Smooth muscle cell (in vitro differentiated cells): ENCODE measurements at regions not wholly inside any gene's neighbourhood (a gene's known extent, or its start where the extent isn't known, plus 50 kb on each side); places are given as distances from the start of the nearest gene placed in this dataset.

Experiments
- DNase-seq: peaks from one replicate; lab custom pipeline; 2025; ENCODE audit not compliant: unreplicated experiment; lab: John Stamatoyannopoulos, UW
- H2AFZ ChIP-seq: fragments of 200-600 bp; sonication (generic); 2 replicates; pipeline ENCODE4 v1.6.0; 2016; ENCODE audit warnings: antibody characterized with exemption, low read depth, mild to moderate bottlenecking
- H3F3A ChIP-seq: fragments of 200-600 bp; sonication (generic); 2 replicates; pipeline ENCODE4 v1.6.0; 2017; ENCODE audit warnings: antibody characterized with exemption, low read depth
- H3K27ac ChIP-seq: fragments of 200-600 bp; sonication (generic); 2 replicates; pipeline ENCODE4 v1.5.1; 2016; ENCODE audit warnings: low read depth, mild to moderate bottlenecking
- H3K27me3 ChIP-seq: fragments of 200-600 bp; sonication (generic); 2 replicates; pipeline ENCODE4 v1.6.1; 2016; ENCODE audit warnings: low read depth, mild to moderate bottlenecking
- H3K36me3 ChIP-seq: fragments of 200-600 bp; sonication (generic); 2 replicates; pipeline ENCODE4 v1.5.1; 2016; ENCODE audit warnings: low read depth
- H3K4me1 ChIP-seq: fragments of 200-600 bp; sonication (generic); 2 replicates; pipeline ENCODE4 v1.5.1; 2016; ENCODE audit warnings: low read depth
- H3K4me2 ChIP-seq: fragments of 200-600 bp; sonication (generic); 2 replicates; pipeline ENCODE4 v1.6.0; 2016; ENCODE audit warnings: mild to moderate bottlenecking
- H3K4me3 ChIP-seq: fragments of 200-600 bp; sonication (generic); 2 replicates; pipeline ENCODE4 v1.5.1; 2016; ENCODE audit warnings: mild to moderate bottlenecking
- H3K79me2 ChIP-seq: fragments of 200-600 bp; sonication (generic); 2 replicates; pipeline ENCODE4 v1.6.0; 2016; ENCODE audit warnings: low read depth, mild to moderate bottlenecking
- H3K9ac ChIP-seq: fragments of 200-600 bp; sonication (generic); 2 replicates; pipeline ENCODE4 v1.6.0; 2016; ENCODE audit warnings: low read depth
- H3K9me3 ChIP-seq: fragments of 200-600 bp; sonication (generic); replicated peaks from 2 replicates; pipeline ENCODE4 v1.5.1; 2016; ENCODE audit warnings: low read depth
- H4K20me1 ChIP-seq: fragments of 200-600 bp; sonication (generic); 2 replicates; pipeline ENCODE4 v1.6.0; 2016; ENCODE audit warnings: low read depth
- CTCF ChIP-seq: fragments of 200-600 bp; sonication (generic); IDR thresholded peaks from 2 replicates; pipeline ENCODE4 v1.5.1; 2017; ENCODE audit warnings: borderline replicate concordance, mild to moderate bottlenecking, antibody characterized with exemption; ENCODE audit not compliant: insufficient read depth, poor library complexity, severe bottlenecking
- WGBS: methylation state at CpG from one replicate; pipeline ENCODE4 v1.1.7; 2016; ENCODE audit warnings: low lambda C conversion rate; 5-methylcytosine and 5-hydroxymethylcytosine counted together

GRCh38 chr5:67997148-67997547, 218.4 kb upstream of the PIK3R1 start:
- WGBS: 100% methylated on average over 1 of the region's 1 CpG
- no peaks in the 10 kb centered on the region for H3K4me1 ChIP-seq
- no peak overlapping the region for H3K27ac ChIP-seq
- H3K27me3 ChIP-seq: no peaks in the 10 kb centered on the region
- DNase-seq: no peak
- no peaks in the 10 kb centered on the region for H4K20me1 ChIP-seq
- no peak overlapping the region for H3K4me3 ChIP-seq
- H3K79me2 ChIP-seq: no peaks in the 10 kb centered on the region
- H3F3A ChIP-seq: no peaks in the 10 kb centered on the region
- no peak for TF ChIP-seq CTCF
- H3K4me2 ChIP-seq: no peak overlapping the region
- no peaks in the 10 kb centered on the region for H3K9me3 ChIP-seq
- no peaks in the 10 kb centered on the region for H3K36me3 ChIP-seq
- H2AFZ ChIP-seq: no peak overlapping the region
- H3K9ac ChIP-seq: no peak overlapping the region

GRCh38 chr5:67996596-67996995, 219.0 kb upstream of the PIK3R1 start:
- Histone ChIP-seq H3K4me2 (no peak overlapping the region), H3K27ac (no peak overlapping the region), H3K36me3 (no peaks in the 10 kb centered on the region), H3K79me2 (no peaks in the 10 kb centered on the region), H3F3A (no peaks in the 10 kb centered on the region), H3K4me3 (no peak overlapping the region), H4K20me1 (no peaks in the 10 kb centered on the region), H3K9me3 (no peaks in the 10 kb centered on the region), H3K4me1 (no peaks in the 10 kb centered on the region), H3K27me3 (no peaks in the 10 kb centered on the region), H2AFZ (no peak overlapping the region), H3K9ac (no peak overlapping the region)
- TF ChIP-seq CTCF: no peak
- no peak for DNase-seq
- 91% methylated on average over 10 of the region's 10 CpGs for WGBS

GRCh38 chr5:67992923-67993322, 222.6 kb upstream of the PIK3R1 start:
- DNase-seq: no peak

More at GRCh38 chr5:67992923-67993322, 222.6 kb upstream of the PIK3R1 start:
- H4K20me1 ChIP-seq: no peaks in the 10 kb centered on the region
- WGBS: 66% methylated on average over 3 of the region's 3 CpGs
- H3K4me1 ChIP-seq: no peaks in the 10 kb centered on the region
- no peak overlapping the region for H3K4me3 ChIP-seq
- TF ChIP-seq CTCF: no peak
- H3K27me3 ChIP-seq: no peaks in the 10 kb centered on the region
- no peak overlapping the region for H3K4me2 ChIP-seq
- H3K27ac ChIP-seq: no peak overlapping the region
- no peaks in the 10 kb centered on the region for H3K9me3 ChIP-seq
- H3F3A ChIP-seq: no peaks in the 10 kb centered on the region
- H2AFZ ChIP-seq: no peak overlapping the region
- no peak overlapping the region for H3K9ac ChIP-seq
- H3K36me3 ChIP-seq: no peaks in the 10 kb centered on the region
- no peaks in the 10 kb centered on the region for H3K79me2 ChIP-seq
